Sigmoid colon (tissue), 4 donors: ENCODE measurements at regions not wholly inside any gene's neighbourhood (a gene's known extent, or its start where the extent isn't known, plus 50 kb on each side); places are given as distances from the start of the nearest gene placed in this dataset.

ENCODE experiments used
- POLR2A ChIP-seq, 2 donors: fragments of 450-650 bp; IDR thresholded peaks; one replicate each; pipeline ENCODE4 v1.6.1; 2016; ENCODE audit warnings: antibody characterized with exemption in 2 of 2, mild to moderate bottlenecking in 2 of 2, moderate library complexity in 2 of 2
- POLR2AphosphoS5 ChIP-seq, 4 donors: sonication (generic); formaldehyde crosslinking; IDR thresholded peaks; one replicate each; pipeline ENCODE4 v1.6.1; 2017; ENCODE audit warnings: antibody characterized with exemption in 4 of 4
- TF ChIP-seq, protein P1 (sequence below), 4 experiments: fragments of 450-650 bp in 3 of 4; fragments of 200-600 bp in 1 of 4; IDR thresholded peaks; one replicate each; pipeline ENCODE4 v1.5.1; 2016 to 2019; ENCODE audit warnings: antibody characterized with exemption in 4 of 4, mild to moderate bottlenecking in 3 of 4, moderate library complexity in 2 of 4

- TF ChIP-seq, protein P1, sequence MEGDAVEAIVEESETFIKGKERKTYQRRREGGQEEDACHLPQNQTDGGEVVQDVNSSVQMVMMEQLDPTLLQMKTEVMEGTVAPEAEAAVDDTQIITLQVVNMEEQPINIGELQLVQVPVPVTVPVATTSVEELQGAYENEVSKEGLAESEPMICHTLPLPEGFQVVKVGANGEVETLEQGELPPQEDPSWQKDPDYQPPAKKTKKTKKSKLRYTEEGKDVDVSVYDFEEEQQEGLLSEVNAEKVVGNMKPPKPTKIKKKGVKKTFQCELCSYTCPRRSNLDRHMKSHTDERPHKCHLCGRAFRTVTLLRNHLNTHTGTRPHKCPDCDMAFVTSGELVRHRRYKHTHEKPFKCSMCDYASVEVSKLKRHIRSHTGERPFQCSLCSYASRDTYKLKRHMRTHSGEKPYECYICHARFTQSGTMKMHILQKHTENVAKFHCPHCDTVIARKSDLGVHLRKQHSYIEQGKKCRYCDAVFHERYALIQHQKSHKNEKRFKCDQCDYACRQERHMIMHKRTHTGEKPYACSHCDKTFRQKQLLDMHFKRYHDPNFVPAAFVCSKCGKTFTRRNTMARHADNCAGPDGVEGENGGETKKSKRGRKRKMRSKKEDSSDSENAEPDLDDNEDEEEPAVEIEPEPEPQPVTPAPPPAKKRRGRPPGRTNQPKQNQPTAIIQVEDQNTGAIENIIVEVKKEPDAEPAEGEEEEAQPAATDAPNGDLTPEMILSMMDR (IDR thresholded peaks at IDR 0.05) = no peak
- TF ChIP-seq POLR2A (IDR thresholded peaks at IDR 0.05) (no peak), POLR2AphosphoS5 (IDR thresholded peaks at IDR 0.05) (no peak)
Observed at GRCh38 chr9:89679016-89679415, 74.2 kb downstream of the GADD45G start.
